Esophagus squamous epithelium (tissue), 4 donors: ENCODE measurements at regions not wholly inside any gene's neighbourhood (a gene's known extent, or its start where the extent isn't known, plus 50 kb on each side); places are given as distances from the start of the nearest gene placed in this dataset.

Experiments
- CTCF ChIP-seq, 6 experiments: fragments of 450-650 bp in 4 of 6; fragments of 200-600 bp in 2 of 6; sonication (generic) in 2 of 6; IDR thresholded peaks; one replicate each; pipeline ENCODE4 v1.5.1; 2016 to 2019; ENCODE audit warnings: antibody characterized with exemption in 6 of 6, mild to moderate bottlenecking in 4 of 6, moderate library complexity in 4 of 6
- POLR2A ChIP-seq, 4 donors: fragments of 450-650 bp; IDR thresholded peaks; one replicate each; pipeline ENCODE4 v1.6.1; 2017; ENCODE audit warnings: antibody characterized with exemption in 4 of 4, mild to moderate bottlenecking in 4 of 4, moderate library complexity in 3 of 4

- TF ChIP-seq CTCF (IDR thresholded peaks at IDR 0.05) (no peak), POLR2A (IDR thresholded peaks at IDR 0.05) (no peak)
Measured at GRCh38 chr15:70443486-70444273, 319.7 kb downstream of the UACA start.
